HG03108 (cell line): ENCODE measurements at regions not wholly inside any gene's neighbourhood (a gene's known extent, or its start where the extent isn't known, plus 50 kb on each side); places are given as distances from the start of the nearest gene placed in this dataset.

Source experiments
- ATAC-seq: cut with Tn5 transposase; IDR thresholded peaks from one replicate; pipeline ENCODE4 v1.9.1; 2021; ENCODE audit warnings: moderate library complexity; ENCODE audit not compliant: unreplicated experiment

DNA sequence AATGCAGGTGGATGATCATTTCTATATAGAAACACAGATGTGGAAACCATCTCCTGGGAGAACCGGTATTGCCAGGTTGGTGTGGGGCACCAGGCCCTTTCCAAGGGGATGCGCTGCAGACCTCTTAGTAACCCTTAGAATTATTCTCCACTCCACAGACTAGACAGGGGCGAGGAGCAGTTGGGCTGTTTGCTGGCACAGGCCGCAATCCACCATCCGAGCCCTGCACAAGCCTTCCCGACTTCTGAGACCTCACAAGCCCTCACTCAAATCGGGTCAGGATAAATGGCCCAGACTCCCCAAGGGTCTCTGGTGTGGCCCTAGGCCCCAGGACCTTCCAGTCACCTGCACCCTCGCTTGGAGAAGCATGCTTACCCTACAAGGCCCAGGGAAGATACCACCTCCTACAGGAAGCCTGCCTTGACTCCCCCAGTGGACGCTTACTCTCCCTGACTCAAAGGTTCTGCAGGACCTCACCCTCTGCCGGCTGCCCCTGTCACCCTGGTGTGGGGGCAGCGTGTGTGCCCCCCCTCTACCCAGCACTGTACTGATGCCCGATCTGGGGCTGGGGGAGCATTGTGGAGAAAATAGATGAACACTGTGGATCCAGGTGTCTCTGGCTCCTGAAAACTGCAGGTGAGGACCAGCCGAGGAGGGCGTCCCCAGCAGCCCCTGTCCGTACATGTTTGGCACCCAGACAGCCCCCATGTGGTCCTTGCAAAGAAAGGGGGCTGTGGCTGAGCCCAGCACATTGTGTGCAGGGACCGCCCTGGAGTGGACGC, 49.8 kb upstream of the ACSF3 start:
- no peak for ATAC-seq
